HEK293 (cell line): ENCODE measurements at regions not wholly inside any gene's neighbourhood (a gene's known extent, or its start where the extent isn't known, plus 50 kb on each side); places are given as distances from the start of the nearest gene placed in this dataset.

Experiments used
- CTCF ChIA-PET: fragments of 350-600 bp; formaldehyde crosslinking; extraction: SDS; loops from one replicate; lab custom pipeline; 2021; ENCODE audit warnings: antibody characterized with exemption; lab: Yijun Ruan, JAX
- POLR2A ChIA-PET: fragments of 300-600 bp; formaldehyde crosslinking; extraction: SDS; loops from one replicate; lab custom pipeline; 2020; ENCODE audit warnings: antibody characterized with exemption, inconsistent platforms; lab: Yijun Ruan, JAX
- H3K27ac ChIP-seq: fragments of 200-500 bp; sonication (Bioruptor generic); 2 replicates; pipeline ENCODE4 v1.5.1; 2014; ENCODE audit warnings: low read depth, low read length, control low read depth, inconsistent platforms; ENCODE audit errors: extremely low read depth
- H3K36me3 ChIP-seq, 2 experiments: fragments of 200-500 bp in 1 of 2; sonication (Bioruptor generic) in 1 of 2; 1 replicate in 1 of 2; 2 replicates in 1 of 2; pipeline ENCODE4 v1.5.1; 2014 to 2017; ENCODE audit warnings: inconsistent platforms in 2 of 2, low read length in 2 of 2; ENCODE audit not compliant: control insufficient read depth in 2 of 2, insufficient read depth in 1 of 2
- H3K4me1 ChIP-seq: fragments of 200-500 bp; sonication (Bioruptor generic); 2 replicates; pipeline ENCODE4 v1.5.1; 2014; ENCODE audit warnings: mild to moderate bottlenecking, low read length, inconsistent platforms; ENCODE audit not compliant: control insufficient read depth, insufficient read depth
- H3K4me3 ChIP-seq: 2 replicates; pipeline ENCODE4 v1.5.1; 2011; ENCODE audit warnings: low read depth, mild to moderate bottlenecking, control low read depth, low read length, moderate library complexity
- H3K9me3 ChIP-seq: fragments of 200-500 bp; sonication (Bioruptor generic); 2 replicates; pipeline ENCODE4 v1.5.1; 2014; ENCODE audit warnings: low read depth, low read length, inconsistent platforms; ENCODE audit not compliant: control insufficient read depth, insufficient read depth
- AEBP2 ChIP-seq: fragments of 450-650 bp; formaldehyde crosslinking; IDR thresholded peaks from 2 replicates; pipeline ENCODE4 v1.5.1; 2016; ENCODE audit warnings: missing biosample characterization, missing genetic modification characterization, borderline replicate concordance
- BCL11B ChIP-seq: fragments of 450-650 bp; formaldehyde crosslinking; IDR thresholded peaks from 2 replicates; pipeline ENCODE4 v1.5.1; 2016; ENCODE audit warnings: low read depth, missing biosample characterization, missing genetic modification characterization
- ELK4 ChIP-seq: IDR thresholded peaks from 2 replicates; pipeline ENCODE4 v1.6.1; 2011; ENCODE audit warnings: mild to moderate bottlenecking, low read depth, low read length, borderline replicate concordance
- GLIS2 ChIP-seq: fragments of 450-650 bp; formaldehyde crosslinking; IDR thresholded peaks from 2 replicates; pipeline ENCODE4 v1.5.1; 2016; ENCODE audit warnings: missing biosample characterization, missing genetic modification characterization
- KLF9 ChIP-seq: fragments of 450-650 bp; formaldehyde crosslinking; IDR thresholded peaks from 2 replicates; pipeline ENCODE4 v1.5.1; 2016; ENCODE audit warnings: missing biosample characterization, missing genetic modification characterization, low read depth
- SP7 ChIP-seq: fragments of 450-650 bp; formaldehyde crosslinking; IDR thresholded peaks from 2 replicates; pipeline ENCODE4 v1.5.1; 2016; ENCODE audit warnings: missing biosample characterization, missing genetic modification characterization
- TRIM28 ChIP-seq: IDR thresholded peaks from 2 replicates; pipeline ENCODE4 v1.6.1; 2011; ENCODE audit warnings: low read length, control low read depth, borderline replicate concordance
- TSHZ1 ChIP-seq: fragments of 450-650 bp; formaldehyde crosslinking; IDR thresholded peaks from 2 replicates; pipeline ENCODE4 v1.5.1; 2016; ENCODE audit warnings: missing biosample characterization, missing genetic modification characterization, borderline replicate concordance
- ZBTB21 ChIP-seq: fragments of 450-650 bp; formaldehyde crosslinking; IDR thresholded peaks from 2 replicates; pipeline ENCODE4 v1.5.1; 2017; ENCODE audit warnings: missing biosample characterization, missing genetic modification characterization
- ZFP3 ChIP-seq: fragments of 450-650 bp; formaldehyde crosslinking; IDR thresholded peaks from 2 replicates; pipeline ENCODE4 v1.5.1; 2016; ENCODE audit warnings: low read depth, missing biosample characterization, missing genetic modification characterization
- ZFP37 ChIP-seq: fragments of 450-650 bp; formaldehyde crosslinking; IDR thresholded peaks from 2 replicates; pipeline ENCODE4 v1.5.1; 2016; ENCODE audit warnings: missing biosample characterization, missing genetic modification characterization
- ZIC2 ChIP-seq: fragments of 450-650 bp; formaldehyde crosslinking; IDR thresholded peaks from 2 replicates; pipeline ENCODE4 v1.5.1; 2016; ENCODE audit warnings: missing biosample characterization, missing genetic modification characterization
- ZNF132 ChIP-seq: fragments of 450-650 bp; formaldehyde crosslinking; IDR thresholded peaks from 2 replicates; pipeline ENCODE4 v1.5.1; 2017; ENCODE audit warnings: missing biosample characterization, missing genetic modification characterization, borderline replicate concordance
- ZNF146 ChIP-seq: fragments of 450-650 bp; formaldehyde crosslinking; IDR thresholded peaks from 2 replicates; pipeline ENCODE4 v1.5.1; 2016; ENCODE audit warnings: missing biosample characterization, missing genetic modification characterization
- ZNF157 ChIP-seq: fragments of 450-650 bp; formaldehyde crosslinking; IDR thresholded peaks from 2 replicates; pipeline ENCODE4 v1.5.1; 2016; ENCODE audit warnings: missing biosample characterization, missing genetic modification characterization
- ZNF16 ChIP-seq: fragments of 450-650 bp; formaldehyde crosslinking; IDR thresholded peaks from 2 replicates; pipeline ENCODE4 v1.5.1; 2016; ENCODE audit warnings: low read depth, missing biosample characterization, missing genetic modification characterization
- ZNF174 ChIP-seq: fragments of 450-650 bp; formaldehyde crosslinking; IDR thresholded peaks from 2 replicates; pipeline ENCODE4 v1.5.0; 2017; ENCODE audit warnings: missing biosample characterization, mild to moderate bottlenecking, missing genetic modification characterization
- ZNF23 ChIP-seq: fragments of 450-650 bp; formaldehyde crosslinking; IDR thresholded peaks from 2 replicates; pipeline ENCODE4 v1.5.1; 2016; ENCODE audit warnings: missing biosample characterization, missing genetic modification characterization, borderline replicate concordance
- ZNF248 ChIP-seq: fragments of 450-650 bp; formaldehyde crosslinking; IDR thresholded peaks from 2 replicates; pipeline ENCODE4 v1.5.1; 2017; ENCODE audit warnings: missing biosample characterization, missing genetic modification characterization
- ZNF26 ChIP-seq: fragments of 450-650 bp; formaldehyde crosslinking; IDR thresholded peaks from 2 replicates; pipeline ENCODE4 v1.5.1; 2016; ENCODE audit warnings: missing biosample characterization, missing genetic modification characterization
- ZNF324 ChIP-seq: fragments of 450-650 bp; formaldehyde crosslinking; IDR thresholded peaks from 2 replicates; pipeline ENCODE4 v1.5.1; 2016; ENCODE audit warnings: missing biosample characterization, missing genetic modification characterization
- ZNF404 ChIP-seq: fragments of 450-650 bp; formaldehyde crosslinking; IDR thresholded peaks from 2 replicates; pipeline ENCODE4 v1.5.1; 2017; ENCODE audit warnings: missing biosample characterization, missing genetic modification characterization
- ZNF416 ChIP-seq: fragments of 450-650 bp; formaldehyde crosslinking; IDR thresholded peaks from 2 replicates; pipeline ENCODE4 v1.5.1; 2016; ENCODE audit warnings: missing biosample characterization, missing genetic modification characterization
- ZNF473 ChIP-seq: fragments of 450-650 bp; formaldehyde crosslinking; IDR thresholded peaks from 2 replicates; pipeline ENCODE4 v1.5.1; 2017; ENCODE audit warnings: missing biosample characterization, missing genetic modification characterization
- ZNF704 ChIP-seq: fragments of 450-650 bp; formaldehyde crosslinking; IDR thresholded peaks from 2 replicates; pipeline ENCODE4 v1.5.1; 2016; ENCODE audit warnings: missing biosample characterization, missing genetic modification characterization
- ZNF843 ChIP-seq: fragments of 450-650 bp; formaldehyde crosslinking; IDR thresholded peaks from 2 replicates; pipeline ENCODE4 v1.5.1; 2016; ENCODE audit warnings: missing biosample characterization, missing genetic modification characterization
- ZSCAN30 ChIP-seq: fragments of 450-650 bp; IDR thresholded peaks from 2 replicates; pipeline ENCODE4 v1.5.1; 2018; ENCODE audit warnings: missing biosample characterization, mild to moderate bottlenecking, missing genetic modification characterization, moderate library complexity

- TF ChIP-seq TRIM28, result no peak
- TF ChIP-seq ZNF16 (tag by site-specific recombination), result no peak
- TF ChIP-seq ZNF157, result no peak
- no peak for TF ChIP-seq SP7 (tag by site-specific recombination)
These were observed 140.8 kb upstream of the FAM20C start (continued) for GRCh38 chr7:51456-52068.

- no peaks in the 10 kb centered on the region for H3K9me3 ChIP-seq
- no peak overlapping the region for H3K4me3 ChIP-seq
- no peaks in the 10 kb centered on the region for H3K36me3 ChIP-seq
- ChIA-PET CTCF (no interaction called here), POLR2A (no interaction called here)
- TF ChIP-seq ZFP3 (tag by site-specific recombination) (no peak), ZNF843 (no peak), ZNF132 (no peak), ZNF473 (tag by site-specific recombination) (no peak), ELK4 (no peak), ZNF23 (tag by site-specific recombination) (no peak), ZNF704 (tag by site-specific recombination) (no peak), AEBP2 (tag by site-specific recombination) (no peak), ZNF26 (no peak), ZNF248 (tag by site-specific recombination) (no peak), ZNF324 (tag by site-specific recombination) (no peak), GLIS2 (tag by site-specific recombination) (no peak), ZNF404 (tag by site-specific recombination) (no peak), ZSCAN30 (tag by site-specific recombination) (no peak)
- no peaks in the 10 kb centered on the region for H3K4me1 ChIP-seq
- no peak overlapping the region for H3K27ac ChIP-seq
These were observed 140.3 kb upstream of the FAM20C start for GRCh38 chr7:52100-52499.

- no peak overlapping the region for H3K27ac ChIP-seq
- ChIA-PET POLR2A (no interaction called here), CTCF (no interaction called here)
- no peaks in the 10 kb centered on the region for H3K9me3 ChIP-seq
- H3K4me1 ChIP-seq, result no peaks in the 10 kb centered on the region
- no peaks in the 10 kb centered on the region for H3K36me3 ChIP-seq
- no peak overlapping the region for H3K4me3 ChIP-seq
- TF ChIP-seq ZNF473 (tag by site-specific recombination) (no peak), ZIC2 (no peak), ZNF146 (tag by site-specific recombination) (no peak), ZBTB21 (tag by site-specific recombination) (no peak), TSHZ1 (tag by site-specific recombination) (no peak), BCL11B (no peak), ZNF174 (tag by site-specific recombination) (no peak), ZNF416 (no peak), KLF9 (tag by site-specific recombination) (no peak), ZFP37 (tag by site-specific recombination) (no peak)
These were observed 138.8 kb upstream of the FAM20C start for GRCh38 chr7:53531-53930.
